DMS79 (cell line): ENCODE measurements at regions not wholly inside any gene's neighbourhood (a gene's known extent, or its start where the extent isn't known, plus 50 kb on each side); places are given as distances from the start of the nearest gene placed in this dataset.

Experiments used
- DNase-seq: peaks from one replicate; lab custom pipeline; 2025; lab: John Stamatoyannopoulos, UW

- DNase-seq = no peak
Observed at GRCh38 chr2:220057391-220057790, 430.0 kb downstream of the SLC4A3 start.

GRCh38 chr2:220057916-220058315 is 430.5 kb downstream of the SLC4A3 start:
- DNase-seq = no peak

GRCh38 chr2:220064111-220065030 is 436.9 kb downstream of the SLC4A3 start:
- no peak for DNase-seq

- DNase-seq = no peak
Observed at GRCh38 chr2:220065581-220065980, 438.2 kb downstream of the SLC4A3 start.

GRCh38 chr2:220068846-220069245 is 441.4 kb downstream of the SLC4A3 start:
- no peak for DNase-seq

GRCh38 chr2:220070349-220070748 is 442.9 kb downstream of the SLC4A3 start:
- DNase-seq = no peak

- DNase-seq = no peak
Observed at GRCh38 chr2:220071696-220072095, 444.3 kb downstream of the SLC4A3 start.

- DNase-seq = no peak
Observed at GRCh38 chr2:220072669-220073220, 445.3 kb downstream of the SLC4A3 start.

- no peak for DNase-seq
Observed at GRCh38 chr2:220075835-220076234, 448.4 kb downstream of the SLC4A3 start.

- no peak for DNase-seq
Observed at GRCh38 chr2:220076734-220077133, 449.3 kb downstream of the SLC4A3 start.

- no peak for DNase-seq
Observed at GRCh38 chr2:220077488-220077887, 450.1 kb downstream of the SLC4A3 start.

- peak; percentile 12 for DNase-seq
Observed at GRCh38 chr2:220078439-220078838, 451.0 kb downstream of the SLC4A3 start.

GRCh38 chr2:220079595-220079994 is 452.2 kb downstream of the SLC4A3 start:
- no peak for DNase-seq

- DNase-seq = no peak
Observed at GRCh38 chr2:220081171-220081570, 453.7 kb downstream of the SLC4A3 start.

- DNase-seq = no peak
Observed at GRCh38 chr2:220090050-220090449, 462.6 kb downstream of the SLC4A3 start.

GRCh38 chr2:220096406-220096805 is 469.0 kb downstream of the SLC4A3 start:
- DNase-seq = no peak

- DNase-seq = no peak
Observed at GRCh38 chr2:220101980-220102379, 474.6 kb downstream of the SLC4A3 start.

- no peak for DNase-seq
Observed at GRCh38 chr2:220103596-220103995, 476.2 kb downstream of the SLC4A3 start.

GRCh38 chr2:220104871-220105351 is 477.5 kb downstream of the SLC4A3 start:
- peak; percentile 80 for DNase-seq

GRCh38 chr2:220106065-220106464 is 478.6 kb downstream of the SLC4A3 start:
- no peak for DNase-seq

- no peak for DNase-seq
Observed at GRCh38 chr2:220107380-220107791, 480.0 kb downstream of the SLC4A3 start.

GRCh38 chr2:220114443-220114842 is 487.0 kb downstream of the SLC4A3 start:
- no peak for DNase-seq

GRCh38 chr2:220117025-220117424 is 489.6 kb downstream of the SLC4A3 start:
- DNase-seq = no peak
